ELF-1 (cell line): ENCODE measurements at regions not wholly inside any gene's neighbourhood (a gene's known extent, or its start where the extent isn't known, plus 50 kb on each side); places are given as distances from the start of the nearest gene placed in this dataset.

ENCODE experiments used
- DNase-seq: peaks from one replicate; pipeline ENCODE4 v3.0.0-alpha.2; 2016; ENCODE audit warnings: low read depth, low spot score

DNA sequence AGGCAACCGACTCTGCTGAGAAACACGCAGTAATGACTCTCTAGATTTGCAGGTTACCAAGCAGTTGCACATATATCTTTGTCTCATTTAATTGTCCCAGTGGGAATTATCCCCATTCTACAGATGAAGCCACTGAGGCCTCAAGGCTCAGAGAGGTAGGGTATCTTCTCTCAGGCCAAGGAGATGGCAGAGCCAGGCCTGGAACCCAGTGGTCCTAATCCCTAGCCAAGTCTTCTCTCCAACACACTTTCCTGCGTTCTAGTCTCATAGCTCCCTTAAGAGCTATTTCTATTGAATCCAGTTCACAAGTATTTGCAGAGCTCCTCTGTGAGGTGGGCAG, 181.3 kb upstream of the BCOR start:
- no peak for DNase-seq

DNA sequence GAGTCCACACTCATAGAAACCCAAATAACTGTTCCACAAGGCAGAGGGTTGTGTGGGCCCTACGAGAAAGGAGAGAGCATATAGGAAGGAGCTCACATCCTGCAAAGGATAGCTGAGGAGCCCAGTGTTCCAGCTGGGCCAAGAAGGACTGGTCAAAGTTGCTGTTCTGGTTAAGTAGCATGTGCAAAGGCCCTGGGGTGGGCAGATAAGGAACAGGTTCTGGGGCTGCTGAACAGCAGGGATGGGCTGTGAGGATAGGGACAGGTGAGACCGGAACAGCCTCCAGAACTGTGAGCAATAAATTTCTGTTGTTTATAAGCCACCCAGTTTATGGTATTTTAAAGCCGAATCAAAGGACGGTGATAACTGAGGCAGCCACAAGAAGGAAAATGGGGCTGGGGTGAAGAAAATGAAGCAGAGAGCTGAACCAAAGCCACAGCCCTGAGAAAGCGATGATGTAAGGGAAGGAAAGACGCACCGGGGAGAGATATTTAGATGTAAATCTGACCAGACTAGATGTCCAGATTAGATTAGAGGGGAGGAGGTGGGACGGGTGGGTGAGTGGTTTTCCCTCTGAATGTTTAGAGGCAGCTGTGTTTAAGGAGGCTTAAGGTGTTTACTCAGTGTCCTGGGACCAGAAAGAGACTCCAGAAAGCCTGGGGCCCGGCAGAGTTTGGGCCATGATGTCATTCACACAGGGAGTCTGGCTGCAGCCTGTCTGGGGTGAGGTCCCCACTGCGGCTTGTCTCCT, 180.8 kb upstream of the BCOR start:
- DNase-seq: peak; percentile 82

DNA sequence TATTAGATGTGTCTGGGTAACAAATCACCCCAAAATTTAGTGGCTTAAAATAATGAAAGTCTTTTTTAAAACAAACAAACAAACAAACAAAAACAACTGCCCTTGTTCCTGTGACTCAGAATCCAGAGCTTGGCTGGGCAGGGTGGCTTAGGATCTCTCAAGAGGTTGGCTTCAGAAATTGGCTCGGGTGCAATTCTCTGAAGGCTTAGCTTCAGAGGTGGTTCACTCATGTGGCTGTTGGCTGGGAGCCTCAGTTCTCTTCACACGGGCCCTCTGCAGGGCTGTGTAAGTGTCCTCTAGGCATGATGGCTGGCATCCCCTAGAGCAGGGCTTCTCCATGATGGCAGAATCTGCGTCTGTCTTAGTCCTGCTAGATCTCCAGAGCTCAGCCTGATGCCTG, 179.9 kb upstream of the BCOR start:
- no peak for DNase-seq

DNA sequence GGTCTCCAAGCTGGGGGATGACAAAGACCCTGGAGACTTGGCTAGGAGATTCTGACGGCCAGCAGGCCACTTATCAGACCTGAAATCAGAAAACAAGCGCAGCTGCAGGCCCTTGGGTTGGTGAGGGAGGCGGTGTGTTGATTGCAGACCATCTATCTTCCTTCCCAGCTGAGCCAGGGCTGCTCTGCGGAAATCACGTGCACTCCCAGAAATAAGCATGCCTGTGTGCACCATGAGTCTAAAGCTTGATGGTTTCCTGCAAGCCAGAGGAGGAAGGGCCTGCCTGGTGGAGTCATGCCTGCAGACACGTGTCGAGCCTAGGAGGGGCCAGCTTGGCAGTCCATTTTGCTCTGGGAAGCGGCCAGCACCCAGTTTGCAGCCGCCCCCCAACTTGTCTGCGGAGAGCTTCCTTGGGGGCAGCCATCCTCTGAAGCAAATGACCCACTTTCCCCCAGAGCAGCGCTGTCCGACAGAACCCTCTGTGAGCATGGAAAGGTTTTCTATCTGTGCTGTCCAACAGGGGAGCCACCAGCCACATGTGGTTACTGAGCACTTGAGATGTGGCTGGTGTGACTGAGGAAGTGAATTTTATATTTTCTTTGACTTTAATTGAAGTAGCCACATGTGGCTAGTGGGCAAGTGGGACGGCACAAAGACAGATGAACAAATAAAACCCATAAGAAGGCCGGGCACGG, 175.7 kb upstream of the BCOR start:
- peak; percentile 87 for DNase-seq

GRCh38 chrX:40272776-40273175, 175.0 kb upstream of the BCOR start:
- no peak for DNase-seq

GRCh38 chrX:40272141-40272540, 174.4 kb upstream of the BCOR start:
- DNase-seq: peak; percentile 31

GRCh38 chrX:40268188-40268520, 170.4 kb upstream of the BCOR start:
- no peak for DNase-seq

- DNase-seq: no peak
Measured at GRCh38 chrX:40267334-40268187, 169.8 kb upstream of the BCOR start.

- peak; percentile 89 for DNase-seq
Measured at GRCh38 chrX:40266490-40267333, 169.0 kb upstream of the BCOR start.

DNA sequence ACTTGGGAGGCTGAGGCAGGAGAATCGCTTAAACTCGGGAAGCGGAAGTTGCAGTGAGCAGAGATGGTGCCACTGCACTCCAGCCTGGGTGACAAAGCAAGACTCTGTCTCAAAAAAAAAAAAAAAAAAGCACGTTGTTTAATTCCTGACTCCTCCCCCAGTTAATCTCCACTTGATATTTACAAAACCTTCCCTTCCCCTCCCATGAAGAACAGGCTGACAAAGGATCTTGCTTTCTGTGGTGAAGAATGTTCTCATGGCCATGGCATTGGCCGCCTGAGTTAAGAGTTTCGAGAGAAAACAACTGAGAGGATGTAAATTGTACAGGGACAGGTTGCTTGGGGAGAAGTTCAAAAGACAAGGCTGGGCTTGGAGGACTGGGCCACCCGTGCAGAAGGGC, 168.2 kb upstream of the BCOR start:
- DNase-seq: no peak

- no peak for DNase-seq
Measured at GRCh38 chrX:40263014-40263560, 165.3 kb upstream of the BCOR start.

DNA sequence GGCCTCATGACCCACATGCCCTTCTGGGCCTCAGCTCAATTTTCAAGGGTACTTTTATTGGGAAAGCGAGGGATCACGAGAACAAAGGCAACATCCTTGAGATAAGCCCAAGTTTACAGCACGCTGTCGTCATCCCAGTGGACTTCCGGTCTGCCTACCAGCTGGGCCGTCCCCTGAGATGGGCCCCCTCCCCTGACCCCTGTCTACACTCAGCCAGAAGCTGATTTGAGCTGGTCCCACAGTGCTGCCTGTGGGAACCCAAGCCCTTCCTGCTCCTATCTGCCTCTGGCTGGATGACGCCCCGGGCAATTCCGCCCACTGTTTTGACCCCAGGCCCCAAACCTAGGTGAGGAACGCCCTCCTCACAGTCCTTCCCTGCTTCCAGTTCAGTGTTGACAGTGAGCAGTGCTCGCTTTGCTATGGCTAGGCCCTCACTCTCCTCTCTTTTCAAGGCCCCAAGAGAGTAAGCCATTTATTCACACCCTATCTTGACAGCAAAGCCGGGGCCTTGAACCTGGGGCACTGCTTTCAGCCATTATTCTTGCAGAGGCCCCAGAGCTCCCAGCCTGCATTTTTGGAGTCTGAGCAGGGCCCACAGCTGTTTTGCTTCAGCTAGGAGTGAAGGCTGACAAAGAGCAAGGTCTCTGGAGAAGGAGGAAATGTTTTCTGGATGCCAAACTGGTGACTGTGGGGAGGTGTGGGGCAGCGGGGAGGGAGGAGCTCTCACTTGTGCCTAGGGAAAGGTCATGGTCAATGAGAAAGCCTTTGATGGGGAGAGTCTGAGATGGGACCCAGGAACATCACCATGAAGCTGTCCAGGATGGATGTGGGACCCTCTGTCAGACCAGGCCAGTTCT, 164.6 kb upstream of the BCOR start:
- DNase-seq: peak; percentile 63

GRCh38 chrX:40261833-40262156, 164.0 kb upstream of the BCOR start:
- DNase-seq: no peak

DNA sequence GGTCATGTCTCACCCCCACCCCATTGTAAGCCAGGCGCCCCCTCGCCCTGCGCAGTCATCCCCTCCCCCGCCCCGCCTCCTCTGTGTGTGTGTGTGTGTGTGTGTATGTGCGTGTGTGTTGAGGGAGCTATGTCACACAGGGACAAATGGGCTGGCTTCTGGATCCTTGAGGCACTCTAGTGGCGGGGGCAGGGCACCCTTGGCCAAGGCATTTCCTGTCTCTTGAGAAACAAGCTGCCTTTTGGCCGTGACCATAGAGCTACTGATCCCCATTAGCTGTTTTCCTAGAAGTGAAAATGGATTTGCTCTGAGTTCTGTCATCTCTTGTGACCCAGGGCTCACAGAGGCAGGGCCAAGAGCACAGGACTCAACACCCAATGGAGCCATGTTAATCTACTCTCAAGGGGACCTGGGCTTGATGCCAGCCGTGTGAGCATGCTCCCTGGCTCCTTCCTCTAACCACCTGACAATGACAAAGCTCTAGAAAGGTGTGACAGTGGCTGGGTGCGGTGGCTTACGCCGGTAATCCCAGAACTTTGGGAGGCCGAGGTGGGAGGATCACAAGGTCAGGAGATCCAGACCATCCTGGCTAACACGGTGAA, 162.5 kb upstream of the BCOR start:
- no peak for DNase-seq

DNA sequence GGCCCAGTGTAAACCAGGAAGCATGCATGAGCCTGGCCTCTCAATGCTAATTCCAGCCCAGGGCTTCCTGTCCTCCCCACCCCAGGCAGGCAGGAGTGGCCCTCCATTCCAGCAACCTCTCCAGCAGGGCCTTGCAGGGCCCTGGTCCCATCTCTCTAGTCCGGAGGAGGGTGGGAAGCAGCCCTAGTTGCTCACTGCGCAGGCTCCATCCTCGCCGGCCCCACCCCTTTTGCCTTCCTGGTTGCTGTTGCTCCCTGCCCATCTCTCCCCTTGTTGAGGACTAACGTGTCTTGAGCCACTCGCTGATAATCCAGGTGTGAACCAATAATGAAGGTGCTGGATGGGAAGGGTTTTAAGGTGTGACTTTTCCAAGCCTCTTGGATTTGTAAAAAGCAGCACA, 161.2 kb upstream of the BCOR start:
- peak; percentile 40 for DNase-seq

DNA sequence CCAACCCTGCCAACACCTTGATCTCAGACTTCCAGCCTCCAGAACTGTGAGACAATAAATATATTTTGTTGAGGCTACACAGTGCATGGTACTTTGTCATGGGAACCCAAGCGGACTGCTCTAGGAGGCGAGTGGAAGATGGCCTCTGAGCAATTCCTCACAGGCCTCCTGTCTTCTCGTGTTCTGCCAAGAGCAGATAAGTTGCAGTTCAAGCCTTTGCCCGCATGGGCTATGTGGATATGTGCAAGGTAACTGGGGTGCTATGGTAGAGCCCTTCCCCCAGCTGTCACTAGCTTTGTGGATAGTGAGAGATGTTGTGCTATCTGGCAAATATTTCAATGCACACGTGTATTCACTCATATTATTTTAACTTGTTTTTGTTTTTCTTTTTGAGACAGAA, 156.0 kb upstream of the BCOR start:
- no peak for DNase-seq

- no peak for DNase-seq
Measured at GRCh38 chrX:40249582-40249981, 151.8 kb upstream of the BCOR start.

DNA sequence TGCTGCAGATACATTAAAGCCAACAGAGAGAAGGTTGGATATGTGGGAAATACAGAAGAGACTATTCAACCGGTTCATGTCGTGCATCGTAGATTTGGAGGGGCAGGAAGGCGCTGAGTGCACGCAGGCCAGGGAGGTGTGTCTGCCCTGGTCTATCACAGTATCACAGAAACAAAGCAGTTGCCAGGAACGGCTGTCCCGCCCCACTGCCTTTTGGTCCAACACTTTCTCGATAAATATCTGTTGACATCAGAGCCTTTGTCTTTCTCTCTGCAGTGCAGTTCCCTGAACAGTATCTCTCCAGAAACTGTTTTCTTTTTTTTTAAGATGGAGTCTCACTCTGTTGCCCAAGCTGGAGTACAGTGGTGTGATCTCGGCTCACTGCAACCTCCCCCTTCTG, 151.1 kb upstream of the BCOR start:
- DNase-seq: no peak

GRCh38 chrX:40247848-40248622, 150.3 kb upstream of the BCOR start:
- DNase-seq: no peak

DNA sequence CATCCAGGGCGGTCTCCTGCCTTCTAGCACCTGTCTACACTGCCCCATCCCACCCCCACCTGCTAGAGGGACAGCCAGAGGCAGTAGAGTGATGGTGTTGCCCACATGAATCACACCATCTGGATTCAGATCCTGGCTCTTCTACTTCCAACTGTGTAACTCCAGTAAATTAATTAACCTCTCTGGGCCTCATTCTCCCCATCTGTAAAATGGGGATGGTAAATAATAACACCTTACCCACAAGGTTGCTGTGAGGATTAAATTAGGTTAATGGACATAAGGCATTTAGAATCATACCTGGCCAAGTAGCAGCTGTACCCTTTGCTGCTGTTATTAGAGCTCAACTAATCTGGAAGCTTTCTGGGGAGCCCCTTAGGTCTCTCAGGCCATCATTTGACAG, 149.6 kb upstream of the BCOR start:
- DNase-seq: no peak
